ENCODE measurements at regions not wholly inside any gene's neighbourhood (a gene's known extent, or its start where the extent isn't known, plus 50 kb on each side); places are given as distances from the start of the nearest gene placed in this dataset.

GRCh38 chr3:168885028-168885427 lies 778.5 kb downstream of the MECOM start:
- DNase-seq = no peak

DNA sequence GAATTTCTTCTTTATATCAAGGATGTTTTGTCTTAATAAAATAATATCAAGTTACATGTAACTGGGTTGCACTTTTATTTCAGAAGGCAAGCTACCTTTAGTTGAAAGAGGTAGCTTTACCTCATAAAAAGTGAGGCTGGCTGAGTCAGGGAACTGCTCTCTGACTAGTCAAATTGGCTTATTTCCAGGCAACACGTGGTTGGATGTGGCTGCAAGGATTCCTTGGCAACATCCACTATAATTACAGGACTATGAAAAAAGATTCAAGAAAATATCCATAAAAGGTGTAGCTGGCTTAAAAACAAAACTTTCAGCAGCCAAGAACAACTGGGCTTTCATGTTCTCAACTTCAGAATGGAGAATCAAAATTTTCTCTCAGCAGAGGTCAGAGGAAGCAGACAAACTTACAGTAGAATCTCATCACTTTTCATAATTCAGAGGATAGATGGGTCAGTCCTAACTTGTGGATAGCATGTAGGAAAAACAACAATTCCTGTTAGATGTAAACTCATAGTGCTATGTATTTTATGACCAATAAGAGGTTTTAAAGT lies 779.1 kb downstream of the MECOM start:
- DNase-seq = no peak

DNA sequence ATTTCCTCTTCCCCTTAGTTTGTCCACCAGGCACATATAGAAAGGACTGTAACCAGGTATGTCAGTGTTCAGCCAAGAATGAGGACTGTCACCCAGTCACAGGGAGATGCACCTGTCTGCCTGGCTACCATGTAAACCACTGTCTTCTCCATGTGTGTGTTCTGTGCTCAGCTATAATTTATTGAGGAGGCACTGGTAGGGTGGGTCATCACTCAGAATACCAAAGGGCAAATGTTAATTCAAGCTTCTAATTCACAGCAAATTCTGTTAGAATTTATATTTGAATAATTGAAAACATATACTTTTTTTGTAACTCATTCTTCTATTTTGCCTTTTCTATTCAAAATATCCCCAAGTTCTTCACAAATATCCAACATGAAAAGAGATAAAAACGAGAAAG lies 780.4 kb downstream of the MECOM start:
- no peak for DNase-seq

GRCh38 chr3:168881804-168882203 lies 781.7 kb downstream of the MECOM start:
- no peak for DNase-seq

- DNase-seq = no peak
Observed at GRCh38 chr3:168878655-168879054, 782.9 kb upstream of the GOLIM4 start.

DNA sequence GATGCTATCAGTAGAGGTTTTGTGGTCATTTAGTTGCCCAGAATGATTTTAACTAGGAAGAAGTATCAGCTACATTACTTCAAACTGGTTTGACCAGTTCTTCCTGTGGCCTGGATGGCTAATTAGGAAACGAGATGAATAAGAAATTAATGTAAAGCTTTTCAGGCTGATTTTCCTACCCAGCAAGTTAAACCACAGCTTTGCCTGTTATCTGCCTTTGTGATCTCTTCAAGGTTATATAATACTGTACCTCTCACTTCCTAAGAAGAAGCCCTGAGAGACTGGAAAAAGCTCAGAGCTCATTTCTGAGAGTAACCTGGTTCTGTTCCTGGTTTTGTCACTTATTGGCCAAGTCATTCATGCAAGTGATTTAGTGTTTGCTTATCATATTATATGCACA lies 782.2 kb upstream of the GOLIM4 start:
- DNase-seq = no peak

DNA sequence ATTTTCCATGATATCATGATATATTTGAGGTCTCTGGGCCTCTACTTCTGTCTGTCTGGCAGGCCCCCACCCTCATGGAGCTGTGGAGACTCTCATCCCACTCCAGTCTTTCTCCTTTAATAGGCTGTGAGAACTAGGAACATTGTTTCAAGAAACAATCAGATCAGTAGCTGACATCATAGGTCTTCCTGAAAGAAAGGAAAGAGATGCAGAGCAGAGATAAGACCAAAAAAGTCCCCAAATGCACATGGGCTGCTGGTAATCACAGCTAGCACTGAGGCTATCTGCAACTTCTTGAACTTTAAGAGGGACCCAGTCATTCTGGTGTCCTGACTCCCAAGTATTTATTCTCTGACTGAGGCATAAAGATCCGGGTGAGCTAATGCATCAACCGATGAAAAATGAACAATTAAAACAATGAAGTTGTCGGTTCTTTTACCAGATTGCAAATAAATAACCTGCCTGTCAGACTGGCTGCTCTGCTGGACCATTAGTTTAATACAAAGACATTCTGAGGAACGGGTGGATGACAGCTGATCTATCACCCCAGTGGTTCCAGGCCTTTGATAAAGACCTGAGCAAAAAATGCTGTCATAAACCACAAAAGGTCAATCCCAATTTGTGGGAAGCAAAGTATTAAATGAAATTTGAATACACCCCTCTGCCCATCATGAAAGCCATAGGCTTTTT lies 780.8 kb upstream of the GOLIM4 start:
- no peak for DNase-seq

DNA sequence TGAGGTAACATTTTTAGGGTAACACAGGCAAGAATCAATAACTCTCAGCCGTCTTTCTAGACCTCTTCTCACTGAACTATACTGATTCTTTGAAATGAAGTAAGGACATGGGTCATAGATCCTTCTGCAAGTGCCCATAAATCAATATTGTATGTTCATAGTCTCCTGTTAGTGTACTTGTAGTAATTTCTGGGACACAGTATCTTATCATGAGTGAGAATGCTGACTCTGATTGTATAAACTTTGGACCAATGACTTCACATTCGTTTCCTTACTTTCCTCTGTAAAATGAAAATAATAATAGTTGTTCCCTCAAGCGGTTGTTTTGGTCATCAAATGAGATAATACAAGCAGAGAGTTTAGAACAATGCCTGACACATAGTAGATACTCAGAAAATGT lies 777.1 kb upstream of the GOLIM4 start:
- DNase-seq = no peak

DNA sequence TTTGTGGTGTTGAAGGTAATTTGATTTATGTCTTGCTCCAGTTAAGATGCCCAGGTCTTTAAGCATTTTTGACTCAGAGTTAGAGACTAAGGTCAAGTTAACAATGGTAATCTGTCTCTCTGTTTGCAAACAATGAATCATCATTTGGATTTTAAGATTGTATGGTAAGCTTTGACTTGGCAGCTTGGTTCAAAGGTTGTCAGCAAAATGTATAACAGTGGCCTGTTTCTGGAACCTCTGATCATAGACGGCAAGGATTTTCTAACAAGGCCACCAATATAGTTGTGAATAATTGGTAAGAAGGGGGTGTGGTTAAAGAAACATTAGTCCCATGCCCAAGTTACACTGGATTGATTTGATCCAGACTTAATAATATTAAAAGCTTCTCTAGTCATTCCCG lies 775.2 kb upstream of the GOLIM4 start:
- no peak for DNase-seq

- DNase-seq = no peak
Observed at GRCh38 chr3:168865022-168865551, 769.4 kb upstream of the GOLIM4 start.

DNA sequence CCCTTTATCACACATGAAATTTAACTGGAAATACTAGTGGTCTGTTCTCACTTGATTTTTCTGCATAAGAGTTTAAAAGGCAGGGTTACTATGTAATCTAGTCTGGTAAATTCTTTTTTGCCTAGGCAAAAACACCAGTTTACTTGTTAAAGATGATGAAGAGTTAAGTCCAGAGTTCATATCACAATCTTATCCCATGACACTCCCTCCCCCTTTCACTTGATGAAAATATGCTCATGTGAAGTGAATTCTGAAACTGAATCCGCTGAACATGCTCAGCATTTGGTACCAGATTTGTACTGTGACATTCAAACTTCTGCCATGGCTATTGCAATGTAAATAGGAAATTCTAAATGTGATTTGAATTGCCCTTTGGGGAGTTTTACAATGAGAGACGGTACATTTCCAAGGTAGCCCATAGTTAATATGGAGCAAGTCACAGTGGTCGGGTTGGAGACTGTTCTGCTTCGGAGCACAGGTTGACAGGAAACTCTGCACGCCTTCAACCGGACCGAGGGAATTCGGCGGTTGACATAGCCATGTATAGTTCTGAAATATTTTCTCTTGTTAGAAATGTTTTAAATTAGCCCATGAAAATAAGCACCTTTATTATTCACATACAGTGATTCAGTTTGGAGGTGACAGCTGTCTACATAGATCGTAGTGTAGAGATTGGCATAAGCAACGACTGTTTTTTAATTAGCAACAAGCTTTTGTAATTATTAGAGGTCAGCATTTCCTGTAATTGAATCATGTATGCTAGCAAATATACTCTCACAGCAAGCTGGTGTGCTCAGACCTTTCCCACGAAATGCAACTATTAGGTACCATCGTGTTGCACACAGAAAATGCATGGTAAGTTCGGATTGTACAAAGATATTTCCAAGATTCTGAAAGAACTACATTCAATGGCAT lies 768.6 kb upstream of the GOLIM4 start:
- DNase-seq = no peak

DNA sequence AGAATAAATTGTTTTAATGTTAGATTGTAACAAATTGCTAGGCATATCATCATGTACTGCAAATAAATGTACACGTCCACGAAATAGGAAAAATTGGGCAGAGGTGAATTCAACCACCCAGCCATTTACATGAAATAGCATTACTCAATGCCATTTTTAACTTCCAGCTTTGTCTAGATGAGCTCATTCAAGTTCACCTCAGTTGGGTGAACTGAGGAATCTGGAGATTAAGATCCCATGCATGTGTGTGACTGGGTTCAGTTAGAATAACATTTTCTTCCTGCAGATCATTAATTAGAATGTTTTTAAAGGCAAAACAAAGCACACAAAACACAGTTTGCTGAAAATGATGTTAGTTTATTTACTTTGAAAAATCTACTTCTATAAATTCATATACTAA lies 767.8 kb upstream of the GOLIM4 start:
- no peak for DNase-seq

DNA sequence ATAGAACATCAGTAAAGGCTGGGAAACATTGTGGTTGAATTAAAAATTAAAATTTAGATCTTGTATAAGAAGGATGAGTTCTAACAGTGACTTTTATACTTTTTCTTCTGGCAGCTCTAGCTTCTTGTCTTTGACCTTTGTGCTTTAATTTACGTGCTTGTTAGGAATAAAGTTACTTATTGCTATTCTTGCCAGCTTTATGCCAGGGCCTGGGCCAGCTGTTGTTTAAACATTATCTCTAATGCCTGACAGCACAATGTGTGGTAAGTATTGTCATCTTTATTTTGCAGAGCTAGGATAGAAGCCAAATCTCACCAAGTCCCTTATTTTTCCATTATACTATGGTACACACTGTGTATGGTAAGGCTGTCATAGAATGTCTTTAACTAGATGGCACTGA lies 766.7 kb upstream of the GOLIM4 start:
- DNase-seq = no peak

GRCh38 chr3:168860592-168860991 lies 764.9 kb upstream of the GOLIM4 start:
- no peak for DNase-seq

- no peak for DNase-seq
Observed at GRCh38 chr3:168860028-168860427, 764.3 kb upstream of the GOLIM4 start.

DNA sequence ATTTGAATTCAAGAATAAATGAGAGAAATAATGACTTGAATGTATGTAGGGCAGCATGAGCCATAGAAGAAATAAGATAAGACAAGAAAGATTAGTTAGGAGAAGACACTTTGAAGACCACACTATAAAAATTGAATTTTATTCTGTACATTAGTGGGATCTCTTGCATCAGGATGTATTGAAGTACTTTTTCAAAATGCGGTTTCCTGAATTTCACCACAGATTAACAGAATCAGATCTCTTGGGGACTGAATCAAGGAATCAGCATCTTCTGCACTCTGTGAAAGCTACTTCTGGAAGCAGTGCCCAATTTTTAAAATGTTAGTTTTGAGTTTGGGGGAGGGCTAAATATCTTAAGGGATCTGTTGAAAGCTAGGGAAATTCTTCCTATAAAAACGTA lies 763.9 kb upstream of the GOLIM4 start:
- DNase-seq = no peak

- no peak for DNase-seq
Observed at GRCh38 chr3:168859143-168859542, 763.4 kb upstream of the GOLIM4 start.

DNA sequence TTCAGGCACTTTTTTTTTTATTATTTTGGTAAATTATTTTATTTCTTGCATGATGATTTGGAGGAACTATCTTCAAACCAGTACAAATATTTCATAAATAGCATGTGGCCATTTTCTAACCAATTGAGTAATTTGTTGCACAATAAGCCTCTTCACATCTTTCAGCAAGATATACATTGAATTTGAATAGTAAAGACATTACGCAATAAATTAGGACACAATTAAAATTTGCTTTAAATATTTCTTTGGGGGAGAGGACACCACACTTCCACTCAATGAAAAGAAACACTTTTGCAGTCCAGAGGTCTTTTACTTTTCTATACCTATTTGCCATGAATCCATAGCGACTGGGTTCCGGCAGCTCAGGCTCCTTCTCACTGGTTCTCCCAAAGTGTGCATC lies 762.6 kb upstream of the GOLIM4 start:
- no peak for DNase-seq

GRCh38 chr3:168850109-168850508 lies 754.4 kb upstream of the GOLIM4 start:
- DNase-seq = no peak

GRCh38 chr3:168847291-168847883 lies 751.7 kb upstream of the GOLIM4 start:
- peak; percentile 60 for DNase-seq

DNA sequence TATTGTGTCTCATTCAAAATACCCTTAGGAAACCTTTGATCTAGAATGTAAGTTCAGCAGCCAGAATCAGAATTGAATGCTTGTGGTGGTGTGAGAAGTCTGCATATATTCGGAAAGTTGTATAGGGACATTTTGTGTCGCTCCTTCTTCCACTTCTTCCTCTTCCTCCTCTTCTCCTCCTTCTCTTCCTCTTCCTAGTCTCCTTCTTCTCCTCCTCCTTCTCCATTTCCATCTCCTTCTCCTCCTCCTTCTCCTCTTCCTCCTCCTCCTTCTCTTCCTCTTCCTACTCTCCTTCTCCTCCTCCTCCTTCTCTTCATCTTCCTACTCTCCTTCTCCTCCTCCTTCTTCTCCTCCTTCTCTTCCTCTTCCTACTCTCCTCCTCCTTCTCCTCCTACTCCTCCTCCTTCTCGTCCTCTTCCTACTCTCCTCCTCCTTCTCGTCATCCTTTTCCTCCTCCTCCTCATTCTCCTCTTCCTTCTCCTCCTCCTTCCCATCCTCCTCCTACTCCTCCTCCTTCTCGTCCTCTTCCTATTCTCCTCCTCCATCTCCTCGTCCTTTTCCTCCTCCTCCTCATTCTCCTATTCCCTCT lies 749.3 kb upstream of the GOLIM4 start:
- DNase-seq = no peak

- no peak for DNase-seq
Observed at GRCh38 chr3:168844472-168844871, 748.7 kb upstream of the GOLIM4 start.

DNA sequence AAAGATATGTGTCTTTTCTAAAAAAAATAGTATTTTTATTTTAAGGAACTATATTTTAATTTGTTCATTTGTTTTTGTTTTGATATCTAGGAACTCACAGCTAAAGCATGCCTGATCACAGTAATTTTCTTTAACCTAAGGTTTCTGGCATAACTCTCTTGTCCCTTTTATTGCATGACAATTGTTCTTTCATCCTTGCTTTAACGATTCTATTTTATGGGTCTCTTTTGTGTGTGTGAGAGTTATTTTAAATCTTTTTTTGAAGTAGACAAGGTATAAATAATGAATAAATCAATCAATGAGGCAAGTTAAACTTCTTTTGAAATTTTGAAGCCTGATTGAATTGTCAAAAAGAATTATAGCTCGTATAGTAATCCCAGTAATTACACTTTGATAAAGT lies 747.8 kb upstream of the GOLIM4 start:
- no peak for DNase-seq

Measured in NCI-H1417 treated with DMSO at 0.1 percent for 48 hours (cell line).